ENCODE measurements at regions not wholly inside any gene's neighbourhood (a gene's known extent, or its start where the extent isn't known, plus 50 kb on each side); places are given as distances from the start of the nearest gene placed in this dataset.

- Histone ChIP-seq H3K36me3 (ENCODE audit: control insufficient read depth, insufficient read depth, low read length) (no peaks in the 10 kb centered on the region), H2BK20ac (ENCODE audit: low read depth, low read length) (no peak overlapping the region), H2AK9ac (replicated peaks; ENCODE audit: low read depth, low read length, poor library complexity) (no peak overlapping the region), H2AK5ac (ENCODE audit: low read depth, low read length) (no peak overlapping the region), H4K91ac (ENCODE audit: insufficient read depth, low read depth, low read length) (no peak overlapping the region), H3K14ac (replicated peaks; ENCODE audit: low read depth, low read length) (no peak overlapping the region), H2BK5ac (ENCODE audit: low read depth, low read length, poor library complexity, severe bottlenecking) (no peak overlapping the region), H2BK120ac (ENCODE audit: low read depth, low read length) (no peak overlapping the region), H3K9me3 (ENCODE audit: control insufficient read depth, insufficient read depth, low read length) (peaks cover 2% of the 10 kb centered on the region; the same call in 1 of the 2 replicates), H3K4me3 (ENCODE audit: insufficient read depth, low read depth, low read length) (no peak overlapping the region), H3K4me1 (ENCODE audit: control insufficient read depth, insufficient read depth, low read length) (no peaks in the 10 kb centered on the region), H3K9ac (ENCODE audit: low read depth, low read length) (no peak overlapping the region), H3K27me3 (ENCODE audit: control insufficient read depth, insufficient read depth, low read length) (no peaks in the 10 kb centered on the region), H3K4me2 (ENCODE audit: low read depth, low read length) (no peak overlapping the region), H2BK15ac (ENCODE audit: low read depth, low read length) (no peak overlapping the region), H3K23ac (ENCODE audit: low read depth, low read length) (no peak overlapping the region), H2AFZ (replicated peaks; ENCODE audit: low read length, poor library complexity) (no peak overlapping the region), H4K20me1 (ENCODE audit: insufficient read depth, low read length) (no peaks in the 10 kb centered on the region), H3K27ac (ENCODE audit: insufficient read depth, low read length) (no peak overlapping the region), H4K8ac (ENCODE audit: low read depth in 2 of 2, low read length in 2 of 2) (no peak overlapping the region), H3K56ac (ENCODE audit: extremely low read depth, insufficient read depth, low read length) (no peak overlapping the region), H3K18ac (ENCODE audit: low read depth, low read length) (no peak overlapping the region), H3K4ac (ENCODE audit: low read depth, low read length) (no peak overlapping the region), H4K5ac (ENCODE audit: low read depth, low read length) (no peak overlapping the region), H3K9me1 (ENCODE audit: insufficient read depth, low read length) (no peaks in the 10 kb centered on the region; the same call in 1 of the 2 replicates), H3K79me1 (ENCODE audit: low read depth in 1 of 2, low read length in 2 of 2) (no peaks in the 10 kb centered on the region)
- 88% methylated on average over 3 of the region's 7 CpGs; no CpG with 5 or more reads in 1 of the 2 experiments for WGBS, 2 experiments (ENCODE audit: extremely low coverage in 2 of 2, insufficient read length in 1 of 2)
- TF ChIP-seq CHD1 (IDR thresholded peaks at IDR 0.05; ENCODE audit: low read depth, low read length) (no peak), MXI1 (IDR thresholded peaks at IDR 0.05; ENCODE audit: borderline replicate concordance, low read depth, low read length) (no peak), MAFK (IDR thresholded peaks at IDR 0.05; ENCODE audit: low read depth, low read length) (no peak), BHLHE40 (IDR thresholded peaks at IDR 0.05; ENCODE audit: low read depth, low read length) (no peak), FOS (IDR thresholded peaks at IDR 0.05; ENCODE audit: low read depth, low read length) (no peak), NFE2L2 (IDR thresholded peaks at IDR 0.05; ENCODE audit: low read depth, low read length) (no peak), SMC3 (IDR thresholded peaks at IDR 0.05; ENCODE audit: low read depth, low read length) (no peak), RFX5 (IDR thresholded peaks at IDR 0.05; ENCODE audit: low read depth, low read length) (no peak)
- TF ChIP-seq, protein P1, sequence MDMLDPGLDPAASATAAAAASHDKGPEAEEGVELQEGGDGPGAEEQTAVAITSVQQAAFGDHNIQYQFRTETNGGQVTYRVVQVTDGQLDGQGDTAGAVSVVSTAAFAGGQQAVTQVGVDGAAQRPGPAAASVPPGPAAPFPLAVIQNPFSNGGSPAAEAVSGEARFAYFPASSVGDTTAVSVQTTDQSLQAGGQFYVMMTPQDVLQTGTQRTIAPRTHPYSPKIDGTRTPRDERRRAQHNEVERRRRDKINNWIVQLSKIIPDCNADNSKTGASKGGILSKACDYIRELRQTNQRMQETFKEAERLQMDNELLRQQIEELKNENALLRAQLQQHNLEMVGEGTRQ (IDR thresholded peaks at IDR 0.05; ENCODE audit: low read depth, low read length), result no peak
- CTCF ChIA-PET, result no interaction called here
- in situ Hi-C loops (cut with MboI; ENCODE audit: low sequenced_read_pairs) (no loop called here), dilution Hi-C loops (cut with HindIII; ENCODE audit: low sequenced_read_pairs, unreplicated experiment) (no loop called here), intact Hi-C loops (cut with micrococcal nuclease) (no loop called here)
- no peak for DNase-seq
- no TSS peak for BruUV-seq (replicated peaks)
- POLR2A ChIA-PET (ENCODE audit: unreplicated experiment), result no interaction called here
- ATAC-seq (ENCODE audit: low read depth), result no peak
Measured at GRCh38 chr7:25059576-25059975, 65.5 kb downstream of the CYCS start.
